ENCODE measurements at regions not wholly inside any gene's neighbourhood (a gene's known extent, or its start where the extent isn't known, plus 50 kb on each side); places are given as distances from the start of the nearest gene placed in this dataset.
"Not testable (repeated sequence)": the region's sequence is repeated elsewhere in the genome, so short reads cannot be mapped to it uniquely, and the experiment has no call there.

- ATAC-seq (no peak), DNase-seq (ENCODE audit: low spot score) (no peak)
These were observed 321.5 kb upstream of the SASH1 start for GRCh38 chr6:148021165-148021564.

GRCh38 chr6:148021699-148022098, 320.9 kb upstream of the SASH1 start:
- ATAC-seq (no peak), DNase-seq (ENCODE audit: low spot score) (no peak)

- not testable (repeated sequence) for ATAC-seq; DNase-seq (ENCODE audit: low spot score)
These were observed 320.4 kb upstream of the SASH1 start for GRCh38 chr6:148022279-148022678.

- DNase-seq (ENCODE audit: low spot score): no peak
- ATAC-seq: no peak
These were observed 315.4 kb upstream of the SASH1 start for GRCh38 chr6:148027201-148027600.

- no peak for DNase-seq (ENCODE audit: low spot score)
- no peak for ATAC-seq
These were observed 306.7 kb upstream of the SASH1 start for GRCh38 chr6:148035806-148036390.

DNA sequence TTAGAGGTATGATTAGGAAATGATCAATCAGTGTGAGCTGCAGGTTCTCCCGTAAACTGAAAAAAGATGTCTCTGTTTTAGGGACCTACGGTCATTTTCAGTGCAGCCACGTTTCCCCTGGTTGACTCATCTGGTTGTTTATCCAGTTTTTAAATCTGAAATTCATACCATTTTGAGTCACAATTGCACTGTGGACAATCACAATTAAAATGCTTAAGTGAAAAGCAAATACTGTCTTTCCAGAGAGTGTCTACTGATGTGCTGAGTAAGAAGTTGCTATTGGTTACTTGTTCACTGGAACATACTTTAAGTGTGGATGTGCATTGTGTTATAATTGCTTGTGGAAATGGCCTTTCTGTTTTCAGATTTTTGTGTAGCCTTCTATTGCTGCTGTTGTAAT, 305.1 kb upstream of the SASH1 start:
- DNase-seq (ENCODE audit: low spot score): no peak
- ATAC-seq: no peak

- ATAC-seq (no peak), DNase-seq (ENCODE audit: low spot score) (no peak)
These were observed 301.1 kb upstream of the SASH1 start for GRCh38 chr6:148041546-148041945.

GRCh38 chr6:148042536-148042935, 300.1 kb upstream of the SASH1 start:
- ATAC-seq (no peak), DNase-seq (ENCODE audit: low spot score) (no peak)

- ATAC-seq: no peak
- no peak for DNase-seq (ENCODE audit: low spot score)
These were observed 298.3 kb upstream of the SASH1 start for GRCh38 chr6:148044261-148044751.

GRCh38 chr6:148044921-148045320, 297.7 kb upstream of the SASH1 start:
- ATAC-seq: no peak

DNA sequence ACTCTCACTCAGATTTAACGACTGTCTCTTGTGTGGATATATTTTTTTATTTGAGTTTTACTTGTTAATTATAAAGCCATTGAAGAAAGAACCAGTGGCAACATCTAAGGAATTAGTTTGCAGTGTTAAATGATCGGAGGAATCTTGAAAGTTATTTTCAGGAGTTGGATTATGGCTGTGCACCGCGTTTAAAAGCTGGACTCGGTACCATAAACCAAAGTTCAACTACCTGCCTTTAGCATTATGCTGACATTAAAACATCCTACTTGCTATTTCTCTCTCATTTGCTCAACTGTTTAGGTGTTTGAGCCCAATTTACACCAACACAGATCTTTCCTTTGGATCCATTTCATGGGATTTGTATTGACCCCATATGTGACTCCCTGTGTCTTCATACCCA, 289.4 kb upstream of the SASH1 start:
- ATAC-seq: no peak
- no peak for DNase-seq (ENCODE audit: low spot score)

More at GRCh38 chr6:148044921-148045320, 297.7 kb upstream of the SASH1 start:
- DNase-seq (ENCODE audit: low spot score): no peak

DNA sequence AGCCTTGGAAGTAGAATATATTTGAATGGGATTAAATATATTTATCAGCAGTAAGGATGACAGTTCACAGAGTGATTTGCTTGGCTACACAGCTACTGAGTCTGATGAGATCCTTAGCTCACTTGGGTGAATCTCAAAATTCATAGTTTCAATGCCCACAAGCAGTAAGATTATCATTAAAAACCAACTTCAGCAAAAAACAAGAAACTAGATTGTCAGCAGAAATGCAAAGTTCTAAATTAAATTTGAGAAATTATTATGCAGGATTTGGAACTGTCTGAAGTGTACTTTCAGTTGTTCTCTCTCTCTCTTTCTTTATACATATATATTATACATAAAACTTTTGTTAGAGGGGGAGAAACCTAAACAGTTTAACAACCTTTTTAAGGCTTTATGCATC, 288.8 kb upstream of the SASH1 start:
- ATAC-seq (no peak), DNase-seq (ENCODE audit: low spot score) (no peak)

- no peak for DNase-seq (ENCODE audit: low spot score)
- ATAC-seq: no peak
These were observed 288.4 kb upstream of the SASH1 start for GRCh38 chr6:148054219-148054618.

DNA sequence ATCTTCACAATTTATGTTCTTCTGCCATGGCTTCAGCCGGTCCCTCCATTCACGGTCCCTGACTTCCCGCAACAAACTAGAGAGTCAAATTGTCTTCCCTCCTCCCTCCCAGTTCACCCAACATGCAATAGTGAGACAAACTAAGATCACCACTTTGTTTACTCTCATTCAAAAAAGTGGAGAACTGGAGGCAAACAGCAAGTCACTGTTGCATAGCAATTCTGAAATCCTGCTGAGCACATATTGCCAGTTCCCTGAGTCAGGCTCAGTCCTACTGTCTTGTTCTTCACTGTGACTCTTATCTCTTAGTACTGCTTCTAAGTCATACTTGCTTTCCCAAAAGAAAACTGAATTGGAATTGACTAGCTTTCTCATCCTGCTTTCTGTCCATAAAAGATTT, 287.2 kb upstream of the SASH1 start:
- ATAC-seq (no peak), DNase-seq (ENCODE audit: low spot score) (no peak)

DNA sequence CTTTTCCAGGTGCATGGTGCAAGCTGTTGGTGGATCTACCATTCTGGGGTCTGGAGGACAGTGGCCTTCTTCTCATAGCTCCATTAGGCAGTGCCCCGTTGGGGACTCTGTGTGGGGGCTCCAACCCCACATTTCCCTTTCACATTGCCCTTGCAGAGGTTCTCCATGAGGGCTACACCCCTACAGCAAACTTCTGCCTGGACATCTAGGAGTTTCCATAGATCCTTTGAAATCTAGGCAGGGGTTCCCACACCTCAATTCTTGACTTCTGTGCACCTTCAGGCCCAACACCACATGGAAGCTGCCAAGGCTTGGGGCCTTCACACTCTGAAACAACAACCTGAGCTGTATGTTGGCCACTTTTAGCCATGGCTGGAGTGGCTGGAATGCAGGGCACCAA, 282.8 kb upstream of the SASH1 start:
- ATAC-seq: no peak

GRCh38 chr6:148064406-148065134, 278.1 kb upstream of the SASH1 start:
- DNase-seq (ENCODE audit: low spot score): no peak
- no peak for ATAC-seq

More for the DNA sequence above, 282.8 kb upstream of the SASH1 start:
- no peak for DNase-seq (ENCODE audit: low spot score)

DNA sequence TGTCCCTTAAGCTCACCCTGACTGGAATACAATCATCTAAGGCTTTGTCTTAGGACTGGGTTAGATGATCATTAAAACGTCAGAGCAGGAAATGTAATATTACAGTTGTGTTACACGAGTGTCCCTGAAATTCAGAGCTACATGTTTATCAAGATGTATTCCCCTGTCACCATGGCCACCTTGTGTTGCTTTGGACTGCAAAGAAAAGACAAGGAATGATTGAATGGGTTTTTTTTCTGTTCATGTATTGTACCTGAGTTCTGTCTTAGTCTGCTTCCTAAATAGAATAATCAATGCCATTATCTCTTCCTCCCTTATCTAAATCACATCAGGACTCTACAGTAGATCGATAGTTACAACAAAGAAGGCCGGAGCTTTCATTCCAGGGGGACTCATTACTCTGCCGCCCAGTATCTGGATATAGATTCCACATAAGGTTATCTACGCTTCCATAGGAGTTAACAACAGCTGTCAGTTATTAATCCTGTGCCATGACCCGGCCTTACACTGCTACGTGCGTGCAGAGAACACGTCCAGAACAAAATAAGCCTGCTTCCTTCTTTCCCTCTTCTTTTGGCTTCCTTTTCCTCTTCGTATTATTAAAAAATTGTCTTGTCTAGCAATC, 274.1 kb upstream of the SASH1 start:
- DNase-seq (ENCODE audit: low spot score): no peak
- ATAC-seq: no peak

- DNase-seq (ENCODE audit: low spot score) (no peak), ATAC-seq (no peak)
These were observed 273.4 kb upstream of the SASH1 start for GRCh38 chr6:148069256-148069655.

GRCh38 chr6:148074291-148074690, 268.3 kb upstream of the SASH1 start:
- DNase-seq (ENCODE audit: low spot score) (no peak), ATAC-seq (no peak)

DNA sequence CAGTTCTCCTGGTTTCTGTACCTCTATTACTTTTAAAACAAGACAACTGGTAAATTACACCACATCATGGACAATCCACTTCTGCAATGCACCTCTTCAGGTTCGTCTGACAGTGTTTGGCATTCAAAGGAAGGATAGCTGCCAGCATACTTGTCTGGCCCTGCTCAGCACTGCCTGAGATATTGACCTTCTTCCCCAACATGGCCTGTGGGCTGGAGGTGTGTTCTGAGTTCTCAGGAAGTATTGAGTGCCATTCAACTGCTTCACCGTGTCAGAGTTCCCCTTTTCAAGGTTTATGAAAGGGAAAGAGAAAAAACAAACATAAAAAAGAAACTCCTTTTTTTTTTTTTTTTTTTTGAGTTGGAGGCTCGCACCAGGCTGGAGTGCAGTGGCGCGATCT, 267.9 kb upstream of the SASH1 start:
- ATAC-seq: peak; percentile 57
- no peak for DNase-seq (ENCODE audit: low spot score)

GRCh38 chr6:148075352-148075751, 267.3 kb upstream of the SASH1 start:
- ATAC-seq: no peak
- DNase-seq (ENCODE audit: low spot score): no peak

DNA sequence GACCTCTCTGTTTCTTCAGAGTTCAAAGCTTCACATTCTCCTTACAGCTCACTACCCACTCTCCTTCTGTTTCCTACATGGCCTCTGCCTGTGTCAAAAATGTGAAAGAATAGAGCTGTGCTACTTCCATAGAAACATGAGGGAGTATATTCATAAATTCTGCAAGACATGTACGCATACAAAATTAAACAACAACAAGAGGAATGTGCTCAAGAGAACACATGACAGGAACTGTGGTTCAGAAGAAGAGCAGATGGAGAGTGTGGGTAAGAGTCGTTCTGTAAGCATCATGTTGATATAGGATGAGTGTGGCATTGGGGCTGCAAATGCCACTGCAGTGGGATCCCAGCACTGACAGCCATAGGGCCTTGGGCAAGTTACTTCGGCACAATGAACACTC, 266.6 kb upstream of the SASH1 start:
- DNase-seq (ENCODE audit: low spot score) (no peak), ATAC-seq (no peak)
